CD4-positive, alpha-beta T cell treated with Interleukin-21 for 1 hour (primary cell): ENCODE measurements at regions not wholly inside any gene's neighbourhood (a gene's known extent, or its start where the extent isn't known, plus 50 kb on each side); places are given as distances from the start of the nearest gene placed in this dataset.
A peak's percentile ranks its signal among the peaks of the same experiment; 100 is the strongest.

Source experiments
- DNase-seq: peaks from one replicate; pipeline ENCODE4 v3.0.0-alpha.2; 2020

GRCh38 chr2:37425408-37425807, 81.0 kb downstream of the QPCT start:
- no peak for DNase-seq

GRCh38 chr2:37427241-37427640, 82.8 kb downstream of the QPCT start:
- no peak for DNase-seq

- no peak for DNase-seq
These were observed 91.9 kb downstream of the QPCT start for GRCh38 chr2:37436323-37436722.

GRCh38 chr2:37439131-37439642, 94.8 kb downstream of the QPCT start:
- no peak for DNase-seq

- no peak for DNase-seq
These were observed 96.6 kb downstream of the QPCT start for GRCh38 chr2:37441055-37441454.

- DNase-seq, result no peak
These were observed 98.7 kb downstream of the QPCT start for GRCh38 chr2:37443082-37443481.

- DNase-seq, result no peak
These were observed 103.0 kb downstream of the QPCT start for GRCh38 chr2:37447446-37447845.

GRCh38 chr2:37448342-37449120, 104.1 kb downstream of the QPCT start:
- no peak for DNase-seq

GRCh38 chr2:37449761-37450296, 105.4 kb downstream of the QPCT start:
- no peak for DNase-seq

GRCh38 chr2:37453027-37453426, 108.6 kb downstream of the QPCT start:
- peak; percentile 42 for DNase-seq

- no peak for DNase-seq
These were observed 110.7 kb downstream of the QPCT start for GRCh38 chr2:37454851-37455762.

- DNase-seq, result peak; percentile 52
These were observed 112.0 kb downstream of the QPCT start for GRCh38 chr2:37456479-37456878.

- no peak for DNase-seq
These were observed 113.0 kb downstream of the QPCT start for GRCh38 chr2:37457401-37457901.

- no peak for DNase-seq
These were observed 113.7 kb downstream of the QPCT start for GRCh38 chr2:37458133-37458532.

- peak; percentile 11 for DNase-seq
These were observed 114.9 kb downstream of the QPCT start for GRCh38 chr2:37459095-37459981.

- no peak for DNase-seq
These were observed 116.4 kb downstream of the QPCT start for GRCh38 chr2:37460896-37461229.

GRCh38 chr2:37464067-37464466, 119.6 kb downstream of the QPCT start:
- DNase-seq, result no peak

GRCh38 chr2:37466533-37467222, 122.2 kb downstream of the QPCT start:
- DNase-seq, result no peak

- DNase-seq, result no peak
These were observed 123.7 kb downstream of the QPCT start for GRCh38 chr2:37468170-37468569.

GRCh38 chr2:37469126-37469525, 124.7 kb downstream of the QPCT start:
- DNase-seq, result no peak

- DNase-seq, result no peak
These were observed 126.7 kb downstream of the QPCT start for GRCh38 chr2:37471104-37471503.

GRCh38 chr2:37471994-37472393, 127.6 kb downstream of the QPCT start:
- no peak for DNase-seq
